ENCODE measurements at regions not wholly inside any gene's neighbourhood (a gene's known extent, or its start where the extent isn't known, plus 50 kb on each side); places are given as distances from the start of the nearest gene placed in this dataset.

GRCh38 chr11:33984682-33985389, 66.7 kb upstream of the CAPRIN1 start:
- TF ChIP-seq CTCF (IDR thresholded peaks at IDR 0.05): no peak
- no peaks in the 10 kb centered on the region for H3K9me3 ChIP-seq
- H3K36me3 ChIP-seq: no peaks in the 10 kb centered on the region
- H3K4me1 ChIP-seq (ENCODE audit: control insufficient read depth in 1 of 2, insufficient read depth in 1 of 2, low read depth in 1 of 2, low read length in 1 of 2): peaks cover 13% of the 10 kb centered on the region in 2 experiments
- H3K27me3 ChIP-seq: no peaks in the 10 kb centered on the region
- no peak overlapping the region for H3K4me3 ChIP-seq (ENCODE audit: low read depth in 1 of 2, low read length in 1 of 2)
- H3K27ac ChIP-seq: no peak overlapping the region

- Histone ChIP-seq H3K27ac (no peak overlapping the region), H3K9me3 (no peaks in the 10 kb centered on the region), H3K4me1 (ENCODE audit: control insufficient read depth in 1 of 2, insufficient read depth in 1 of 2, low read depth in 1 of 2, low read length in 1 of 2) (peaks cover 13 to 16% of the 10 kb centered on the region in 2 experiments), H3K36me3 (no peaks in the 10 kb centered on the region), H3K4me3 (ENCODE audit: low read depth in 1 of 2, low read length in 1 of 2) (no peak overlapping the region), H3K27me3 (no peaks in the 10 kb centered on the region)
- no peak for TF ChIP-seq CTCF (IDR thresholded peaks at IDR 0.05)
Observed at GRCh38 chr11:33982661-33983060, 68.9 kb upstream of the CAPRIN1 start.

- no peaks in the 10 kb centered on the region for H3K9me3 ChIP-seq
- no peaks in the 10 kb centered on the region for H3K36me3 ChIP-seq
- H3K4me3 ChIP-seq (ENCODE audit: low read depth in 1 of 2, low read length in 1 of 2): no peak overlapping the region
- peaks cover 25 to 32% of the 10 kb centered on the region in 2 experiments for H3K4me1 ChIP-seq (ENCODE audit: control insufficient read depth in 1 of 2, insufficient read depth in 1 of 2, low read depth in 1 of 2, low read length in 1 of 2)
- TF ChIP-seq CTCF (IDR thresholded peaks at IDR 0.05): no peak
- no peaks in the 10 kb centered on the region for H3K27me3 ChIP-seq
- no peak overlapping the region for H3K27ac ChIP-seq
Observed at GRCh38 chr11:33980897-33981296, 70.6 kb upstream of the CAPRIN1 start.

GRCh38 chr11:33978376-33978775, 73.2 kb upstream of the CAPRIN1 start:
- Histone ChIP-seq H3K4me3 (ENCODE audit: low read depth in 1 of 2, low read length in 1 of 2) (no peak overlapping the region), H3K27me3 (no peaks in the 10 kb centered on the region), H3K4me1 (ENCODE audit: control insufficient read depth in 1 of 2, insufficient read depth in 1 of 2, low read depth in 1 of 2, low read length in 1 of 2) (peaks cover 25 to 33% of the 10 kb centered on the region in 2 experiments), H3K9me3 (no peaks in the 10 kb centered on the region), H3K27ac (no peak overlapping the region), H3K36me3 (no peaks in the 10 kb centered on the region)
- TF ChIP-seq CTCF (IDR thresholded peaks at IDR 0.05): no peak

GRCh38 chr11:33977676-33978075, 73.9 kb upstream of the CAPRIN1 start:
- Histone ChIP-seq H3K4me1 (ENCODE audit: control insufficient read depth in 1 of 2, insufficient read depth in 1 of 2, low read depth in 1 of 2, low read length in 1 of 2) (peaks cover 25 to 33% of the 10 kb centered on the region in 2 experiments), H3K27me3 (no peaks in the 10 kb centered on the region), H3K36me3 (no peaks in the 10 kb centered on the region), H3K9me3 (no peaks in the 10 kb centered on the region), H3K27ac (peak overlapping the region; percentile 59), H3K4me3 (ENCODE audit: low read depth in 1 of 2, low read length in 1 of 2) (no peak overlapping the region)
- no peak for TF ChIP-seq CTCF (IDR thresholded peaks at IDR 0.05)
